UCSD-AML1 (cell line): ENCODE measurements at regions not wholly inside any gene's neighbourhood (a gene's known extent, or its start where the extent isn't known, plus 50 kb on each side); places are given as distances from the start of the nearest gene placed in this dataset.

Experiments used
- DNase-seq: peaks from one replicate; lab custom pipeline; 2025; ENCODE audit not compliant: unreplicated experiment; lab: John Stamatoyannopoulos, UW

DNA sequence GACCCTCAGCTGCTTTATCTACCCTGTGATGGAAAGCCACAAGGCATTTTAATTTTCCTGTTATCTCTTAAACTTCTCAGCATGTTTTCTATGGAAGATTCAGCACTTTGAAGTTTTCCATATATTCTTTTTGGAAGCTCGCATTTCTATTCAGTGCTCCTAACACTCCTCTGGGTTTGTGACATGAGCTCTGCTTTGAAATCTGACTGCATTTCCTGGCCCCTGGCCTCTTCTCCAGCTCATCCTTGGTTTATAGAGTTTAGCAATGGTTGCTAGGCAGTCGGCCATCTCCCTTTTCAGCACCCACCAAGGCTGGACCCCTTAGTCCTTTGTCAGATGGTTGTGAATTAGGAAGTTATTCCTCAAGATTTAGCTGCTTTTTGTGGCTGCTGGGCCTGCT lies 150.6 kb downstream of the KCNA5 start:
- no peak for DNase-seq

DNA sequence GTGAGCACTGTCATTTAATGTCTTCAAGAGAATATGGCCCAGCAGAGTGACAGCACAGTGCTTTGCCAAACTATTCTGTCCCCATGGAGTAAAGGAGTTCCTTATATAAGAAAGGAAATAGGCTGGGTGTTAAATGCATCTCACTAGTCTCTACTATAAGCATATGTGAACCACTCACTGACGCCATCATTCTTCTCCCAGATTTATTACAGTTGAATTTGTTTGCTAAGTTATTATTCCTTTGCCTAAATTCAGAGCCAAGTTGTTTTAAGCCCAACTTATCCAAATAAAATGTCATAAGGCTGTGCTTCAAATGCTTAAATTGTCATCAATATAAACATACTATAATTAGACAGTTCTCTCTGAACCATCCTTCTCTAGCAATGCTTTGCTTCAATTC lies 151.6 kb downstream of the KCNA5 start:
- no peak for DNase-seq

DNA sequence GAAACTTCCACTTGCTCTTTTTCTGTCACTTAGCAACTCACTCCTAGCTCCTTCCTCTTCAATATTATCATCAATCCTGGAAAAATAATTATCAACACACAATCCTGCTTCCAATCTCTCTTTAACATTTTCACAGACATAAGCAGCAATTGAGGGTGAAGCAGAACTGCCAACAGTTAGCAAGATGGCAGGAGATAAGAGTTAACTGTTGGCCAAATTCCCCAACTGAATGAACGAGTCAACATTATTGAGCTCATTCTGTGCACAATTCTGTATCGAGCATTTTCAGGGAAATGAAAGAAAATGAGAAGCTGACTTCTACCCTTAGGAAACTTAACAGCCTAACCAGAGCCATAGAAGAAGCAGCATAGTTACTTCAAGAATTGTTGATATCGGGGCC lies 152.0 kb downstream of the KCNA5 start:
- DNase-seq, result no peak

DNA sequence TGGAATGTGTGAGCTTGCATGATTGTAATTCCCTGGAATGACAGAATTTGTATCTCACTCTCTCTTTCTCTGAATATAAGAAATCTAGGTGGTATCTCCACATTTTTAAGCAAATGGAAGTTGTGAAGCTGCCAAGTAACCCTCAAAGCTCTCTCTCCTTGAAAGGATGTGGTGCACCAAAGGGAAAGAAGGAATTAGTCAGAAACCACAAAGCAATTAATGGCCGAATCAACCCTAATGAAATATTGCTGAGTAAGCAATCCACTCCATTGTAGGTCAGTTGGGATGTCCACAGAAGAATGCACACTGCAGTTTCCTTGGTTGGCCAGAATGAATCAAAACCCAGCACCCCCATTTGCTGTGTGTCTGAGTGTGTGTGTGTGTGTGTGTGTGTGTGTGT lies 153.5 kb downstream of the KCNA5 start:
- no peak for DNase-seq

DNA sequence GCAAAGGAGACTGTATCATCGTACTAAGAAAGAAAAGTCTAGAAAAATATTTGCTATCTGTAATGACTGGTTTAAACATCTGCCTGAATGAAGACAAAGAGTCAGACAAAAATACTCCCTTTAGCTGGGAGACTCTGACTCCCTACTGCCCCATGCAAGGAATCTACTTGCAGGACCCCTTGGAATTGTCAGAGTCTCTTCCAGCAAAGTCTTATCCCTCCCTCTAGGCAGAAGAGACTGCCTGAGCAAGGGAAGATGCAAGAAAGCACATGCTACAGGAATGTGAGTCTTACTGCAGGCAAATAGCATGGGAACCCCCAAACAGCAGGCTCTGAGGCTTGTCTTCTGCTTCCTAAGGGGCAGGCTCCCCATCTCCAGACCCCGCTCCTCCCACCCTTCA lies 154.0 kb downstream of the KCNA5 start:
- no peak for DNase-seq

DNA sequence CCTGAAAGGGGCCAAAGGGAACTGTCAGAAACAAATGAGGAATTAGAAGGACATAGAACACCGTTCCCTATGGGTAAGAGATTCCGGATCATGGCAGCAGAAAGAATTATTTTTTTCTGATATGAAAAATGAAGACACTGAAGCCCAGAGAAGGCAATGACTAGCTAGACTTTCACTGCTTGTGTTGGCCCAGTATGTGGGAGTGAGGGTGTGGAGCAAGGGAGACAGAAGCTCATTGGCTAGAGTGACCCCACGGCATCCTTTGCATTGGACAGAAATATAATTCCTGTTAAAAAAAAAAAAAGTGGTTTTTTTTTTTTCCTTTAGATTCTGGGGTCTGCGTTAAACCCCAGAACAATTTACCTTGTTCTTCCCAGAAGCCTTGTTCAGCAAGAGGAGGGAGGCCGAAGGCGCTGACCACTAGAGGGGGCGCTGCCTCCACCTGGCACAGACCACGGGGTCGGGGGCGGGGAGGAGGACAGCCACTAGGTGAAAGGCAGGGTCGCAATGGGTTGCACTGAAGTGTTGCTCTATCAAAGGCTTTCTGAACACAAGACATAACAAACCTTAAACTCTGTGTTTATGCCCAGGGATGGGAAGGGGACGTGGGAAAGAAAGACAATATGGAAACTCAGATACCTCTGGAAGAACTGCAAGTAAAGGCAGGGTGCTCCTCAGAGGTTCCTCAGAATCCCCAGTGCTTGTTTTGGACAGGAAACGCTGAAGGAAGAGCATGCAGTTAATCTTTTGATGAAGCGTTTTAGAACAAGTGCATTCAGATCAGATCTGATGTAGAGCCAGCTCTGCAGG lies 156.8 kb downstream of the KCNA5 start:
- peak; percentile 43 for DNase-seq

DNA sequence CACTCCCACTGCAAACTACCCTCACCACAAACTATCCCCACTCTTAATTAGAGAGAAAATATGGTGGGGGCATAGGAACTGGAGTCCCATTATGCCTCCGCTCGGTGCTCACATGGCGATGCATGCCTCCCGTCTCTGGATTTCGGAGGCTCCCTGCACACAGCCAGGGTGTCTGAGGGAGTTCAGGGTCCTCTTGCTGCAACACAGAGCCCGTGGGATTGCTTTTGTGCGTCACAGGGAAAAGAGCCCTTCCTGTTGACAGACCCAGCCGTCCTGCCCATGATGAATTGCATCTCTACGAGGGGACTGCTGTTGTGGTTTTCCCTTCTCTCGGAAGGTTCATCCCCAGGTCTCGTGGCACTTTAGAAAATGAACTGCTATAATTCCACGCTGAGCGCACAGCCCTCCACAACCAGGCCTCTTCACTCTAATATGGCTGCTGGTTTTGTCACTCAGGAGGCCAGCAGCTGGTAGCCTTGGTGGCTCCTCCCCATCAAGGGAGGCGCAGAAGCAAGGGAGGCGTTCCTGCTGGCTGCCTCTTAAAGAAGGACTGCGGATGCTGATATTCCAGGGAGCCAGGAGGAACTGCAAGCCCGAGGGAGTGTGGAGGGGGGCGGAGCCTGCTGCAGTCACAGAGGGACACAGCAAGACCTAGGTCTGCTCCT lies 158.0 kb downstream of the KCNA5 start:
- no peak for DNase-seq

DNA sequence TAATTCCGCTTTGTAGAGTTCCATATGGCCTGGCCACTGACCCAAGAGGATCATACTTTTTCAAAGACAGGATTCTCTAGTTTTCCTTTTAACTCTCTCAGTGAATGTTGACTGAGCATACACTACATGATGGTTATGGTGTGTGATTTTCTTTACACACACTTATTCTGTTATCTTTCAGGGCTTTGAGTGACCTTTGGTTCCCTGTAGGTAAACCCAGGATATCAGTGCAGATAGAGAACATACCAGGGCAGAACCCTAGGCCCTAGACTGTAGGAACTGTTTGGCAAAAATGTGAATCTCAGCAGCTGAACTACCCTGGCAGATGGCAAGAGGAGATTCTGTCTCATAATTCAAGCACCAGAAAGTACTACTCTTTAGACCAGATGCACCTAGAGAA lies 159.6 kb downstream of the KCNA5 start:
- no peak for DNase-seq

DNA sequence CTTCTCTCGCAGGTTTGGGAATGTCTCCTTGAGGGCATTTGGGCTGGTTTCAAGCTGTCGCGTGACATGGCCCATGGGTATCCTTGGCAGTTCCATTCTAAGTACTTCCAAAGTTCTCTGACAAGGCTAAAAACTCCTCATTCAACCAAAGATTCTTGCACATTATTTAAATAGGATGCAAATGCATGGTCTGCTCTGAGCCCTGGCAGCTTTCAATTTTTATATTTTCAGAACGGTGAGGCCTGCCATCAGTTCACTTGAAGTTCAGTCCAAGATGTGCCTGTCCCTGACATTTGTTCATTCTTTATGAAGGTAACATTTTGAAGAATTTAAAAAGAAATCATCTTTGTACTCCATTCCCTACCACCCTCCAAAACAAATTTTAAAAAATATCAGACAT lies 160.0 kb downstream of the KCNA5 start:
- DNase-seq, result no peak

DNA sequence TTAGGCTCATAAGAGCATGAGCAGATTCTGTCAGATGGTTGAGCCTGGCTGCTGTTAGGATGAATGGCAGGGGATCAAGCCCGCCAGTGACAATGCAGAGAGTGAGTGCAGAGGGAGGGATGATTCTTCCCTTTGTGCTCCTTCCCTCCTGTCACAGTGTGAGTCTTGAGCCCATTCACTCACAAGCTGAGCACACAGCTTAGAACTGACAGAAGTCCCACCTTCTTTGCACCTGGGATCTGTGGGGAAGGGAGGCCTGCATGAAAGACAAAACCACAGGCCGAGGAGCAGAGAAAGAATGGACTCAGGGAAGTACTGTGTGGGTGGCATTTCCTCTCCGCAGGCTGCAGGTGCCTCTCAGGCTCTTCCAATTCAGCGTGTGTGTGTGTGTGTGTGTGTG lies 160.6 kb downstream of the KCNA5 start:
- no peak for DNase-seq

DNA sequence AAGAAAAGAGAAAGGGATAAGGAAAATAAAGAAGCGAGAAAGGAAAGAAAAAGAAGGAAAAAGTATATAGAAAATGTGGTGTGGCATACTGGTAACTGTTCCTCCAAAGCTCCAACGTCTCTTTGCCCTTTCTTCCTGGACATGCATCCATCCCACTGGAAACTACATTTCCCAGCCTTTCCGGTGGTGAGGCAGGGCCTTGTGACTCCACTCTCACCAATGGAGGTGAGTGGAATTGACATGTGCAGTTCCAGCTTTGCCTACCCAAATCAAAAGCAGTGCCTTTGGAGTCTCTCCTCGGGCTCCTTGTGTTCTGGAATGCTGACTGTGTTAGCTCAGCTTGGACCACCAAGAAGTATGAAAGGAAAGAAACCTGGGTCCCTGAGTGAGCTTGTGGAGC lies 161.2 kb downstream of the KCNA5 start:
- DNase-seq, result no peak

DNA sequence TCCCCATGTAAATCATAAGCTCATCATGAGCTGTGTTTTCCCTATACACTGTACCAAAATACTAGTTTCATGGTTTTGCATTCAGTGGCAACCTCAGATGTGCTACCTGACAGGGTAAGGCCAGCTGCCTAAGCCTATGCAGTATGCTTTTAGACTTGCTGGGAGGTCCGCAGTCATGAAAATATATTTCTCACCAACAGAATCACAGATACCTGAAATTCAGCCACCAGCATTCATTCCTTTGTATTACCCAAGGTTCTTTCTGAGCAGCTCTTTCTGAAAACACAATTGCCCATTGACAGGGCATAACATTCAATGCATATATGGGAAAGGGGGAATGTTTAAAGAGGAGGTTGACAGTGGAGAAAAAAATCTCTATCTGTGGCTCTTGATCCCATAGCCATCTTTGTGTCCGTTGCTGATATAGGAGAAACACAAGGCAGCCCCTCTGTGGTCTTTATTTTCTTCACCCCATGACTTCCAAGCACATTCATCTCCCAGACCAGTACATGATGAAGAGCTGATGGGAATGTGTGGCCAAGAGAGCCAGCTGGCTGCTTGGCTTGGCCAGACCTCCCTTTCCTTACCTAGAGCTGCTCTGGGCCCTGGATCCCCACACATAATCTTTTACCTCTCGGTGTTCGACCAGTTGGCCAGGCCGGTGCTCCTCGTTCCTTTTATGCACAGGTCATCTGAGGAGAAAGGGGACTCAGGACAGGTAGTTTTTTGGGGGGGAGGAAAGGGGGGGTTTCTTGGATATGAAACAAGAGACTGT lies 162.9 kb downstream of the KCNA5 start:
- no peak for DNase-seq

DNA sequence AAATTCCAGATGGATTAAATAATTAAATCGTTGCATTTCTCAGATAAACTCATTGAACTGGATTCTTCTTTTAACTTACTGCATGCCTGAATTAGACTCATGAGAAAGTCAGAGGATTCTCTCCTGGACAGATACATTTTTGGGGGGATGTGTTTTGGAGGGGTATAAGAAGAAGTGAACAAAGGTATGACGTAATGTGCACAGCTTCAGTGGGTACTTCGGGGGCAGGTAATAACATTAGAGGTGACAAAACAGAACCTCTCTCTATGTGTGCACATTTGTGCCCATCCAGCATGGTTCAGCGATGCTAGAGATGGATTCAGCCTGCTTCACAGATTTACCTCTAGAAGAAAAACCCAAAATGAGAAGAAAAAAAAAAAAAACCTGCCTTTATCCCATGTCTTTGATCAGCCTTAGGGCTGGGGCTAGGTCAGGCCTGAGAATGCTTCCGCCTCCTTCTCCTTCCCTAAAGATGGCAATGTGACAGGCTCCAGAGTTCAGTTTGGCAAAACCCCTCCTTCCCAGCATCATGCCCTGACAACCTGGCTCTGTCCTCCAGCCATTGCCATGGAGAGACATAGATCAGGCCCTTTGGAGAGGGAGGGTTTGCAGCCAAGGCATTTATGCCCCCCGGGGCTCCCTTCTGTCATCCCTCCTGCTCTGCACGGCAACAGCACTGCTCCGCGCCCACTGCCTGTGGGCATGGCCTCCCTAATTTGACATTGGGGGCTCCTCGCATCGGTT lies 166.7 kb downstream of the KCNA5 start:
- no peak for DNase-seq

DNA sequence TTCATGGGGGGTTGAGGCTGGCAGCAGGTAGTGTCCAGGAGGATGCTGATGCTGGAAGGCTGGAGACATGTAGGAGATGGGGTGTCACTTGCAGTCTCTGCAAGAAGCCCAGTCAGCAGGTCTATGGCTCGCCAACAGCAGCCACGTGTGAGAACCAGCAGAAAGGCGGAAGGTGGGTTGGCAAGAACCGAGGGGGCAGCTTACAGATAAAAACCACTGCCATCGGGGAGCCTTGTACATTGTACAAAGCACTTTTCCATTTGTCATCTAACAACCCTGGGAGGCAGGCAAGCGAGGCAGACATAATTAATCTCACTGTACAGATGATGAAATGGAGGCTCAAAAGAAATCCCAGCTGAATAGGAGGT lies 167.2 kb downstream of the KCNA5 start:
- DNase-seq, result no peak

DNA sequence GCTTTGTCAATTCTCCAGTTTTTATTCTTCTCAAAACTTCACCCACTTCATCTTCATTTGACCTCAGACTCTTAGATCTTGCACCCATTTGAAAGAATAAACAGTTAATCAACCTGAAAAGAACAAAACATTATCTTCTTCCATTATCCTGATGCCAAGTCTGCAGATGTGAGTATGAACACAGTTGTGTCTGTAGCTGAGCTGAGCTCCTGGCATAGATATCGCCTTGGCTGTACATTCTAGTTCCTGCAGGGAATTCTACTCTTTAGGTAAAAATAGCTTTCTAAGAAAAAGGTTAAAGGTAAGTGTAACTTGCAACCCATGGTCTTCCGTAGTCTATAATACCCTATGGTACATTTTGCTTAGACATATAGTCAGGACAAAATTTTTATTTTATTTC lies 169.7 kb downstream of the KCNA5 start:
- DNase-seq, result no peak

DNA sequence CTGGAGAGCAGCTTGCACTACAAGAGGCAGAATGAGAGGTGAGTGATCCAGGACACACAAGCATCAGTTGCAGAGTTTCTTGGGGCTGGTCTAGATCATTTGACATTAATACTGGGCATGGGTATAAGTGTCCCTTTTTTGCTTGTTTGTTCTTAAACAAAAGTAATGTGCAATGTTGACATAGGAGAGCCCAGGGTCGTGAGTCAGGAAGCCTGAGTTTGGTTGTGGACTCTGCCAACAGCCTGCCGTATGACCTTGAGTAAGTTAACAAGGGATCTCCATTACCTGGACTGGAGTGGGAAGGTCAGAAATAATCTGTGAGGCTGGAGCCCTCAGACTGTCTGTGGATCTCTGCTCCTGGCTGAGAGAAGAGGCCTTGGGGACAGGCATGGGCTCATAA lies 170.3 kb downstream of the KCNA5 start:
- DNase-seq, result no peak

DNA sequence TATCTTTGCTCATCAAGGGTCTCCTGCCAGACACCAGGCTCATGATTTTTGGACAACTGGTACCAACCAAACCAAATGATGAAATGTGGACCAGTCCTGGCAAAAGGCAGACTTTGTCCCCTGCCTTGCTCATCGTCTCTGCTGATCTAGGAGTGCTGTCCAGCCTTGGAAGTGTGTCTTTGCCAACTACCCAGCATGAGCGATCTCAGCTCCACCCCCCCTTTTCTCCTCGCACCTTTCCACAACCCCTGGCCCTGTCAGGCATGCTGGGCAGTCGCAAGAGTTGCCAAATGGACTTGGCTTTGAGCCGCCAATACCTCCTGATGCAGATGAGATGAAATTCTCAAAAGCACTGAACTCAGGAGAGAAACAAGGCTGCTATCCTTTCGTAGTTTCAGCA lies 174.3 kb downstream of the KCNA5 start:
- DNase-seq, result no peak

DNA sequence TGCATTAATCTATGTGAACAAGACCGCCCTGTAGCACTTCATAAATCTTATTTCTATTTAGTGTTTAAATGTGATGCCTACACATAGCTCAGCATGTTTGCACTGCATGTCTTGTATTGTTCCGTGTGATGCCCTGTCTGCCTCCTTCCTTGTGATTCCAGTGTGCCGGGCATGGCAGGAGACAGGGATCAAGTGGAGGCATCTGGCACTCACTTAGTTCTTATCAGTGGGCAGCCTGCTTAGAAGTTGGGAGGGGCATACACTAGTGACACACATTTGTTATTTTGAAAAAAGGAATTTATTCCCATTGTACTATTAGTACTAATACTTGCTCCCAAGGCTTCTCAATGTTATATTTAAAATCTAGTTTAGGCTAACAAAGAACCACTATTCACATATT lies 176.4 kb downstream of the KCNA5 start:
- DNase-seq, result no peak

DNA sequence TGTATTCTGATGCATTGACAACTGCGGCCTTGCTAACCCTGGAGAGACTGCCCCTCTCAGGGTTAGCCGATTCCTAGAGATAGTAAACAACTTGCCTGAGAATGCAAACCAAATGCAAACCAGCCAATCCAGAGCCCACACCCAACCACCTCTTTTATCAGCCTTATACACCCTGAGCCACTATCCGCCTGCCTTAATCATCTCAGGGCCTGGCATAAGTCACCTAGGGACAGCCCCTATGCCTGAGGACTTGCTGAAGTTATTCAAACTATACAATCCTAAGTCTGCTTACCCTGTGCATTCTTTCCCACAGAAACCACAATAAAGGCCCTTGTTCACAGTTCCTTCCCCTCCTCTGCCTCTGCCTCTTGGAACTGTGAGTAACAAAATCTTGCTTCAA lies 177.2 kb downstream of the KCNA5 start:
- no peak for DNase-seq

DNA sequence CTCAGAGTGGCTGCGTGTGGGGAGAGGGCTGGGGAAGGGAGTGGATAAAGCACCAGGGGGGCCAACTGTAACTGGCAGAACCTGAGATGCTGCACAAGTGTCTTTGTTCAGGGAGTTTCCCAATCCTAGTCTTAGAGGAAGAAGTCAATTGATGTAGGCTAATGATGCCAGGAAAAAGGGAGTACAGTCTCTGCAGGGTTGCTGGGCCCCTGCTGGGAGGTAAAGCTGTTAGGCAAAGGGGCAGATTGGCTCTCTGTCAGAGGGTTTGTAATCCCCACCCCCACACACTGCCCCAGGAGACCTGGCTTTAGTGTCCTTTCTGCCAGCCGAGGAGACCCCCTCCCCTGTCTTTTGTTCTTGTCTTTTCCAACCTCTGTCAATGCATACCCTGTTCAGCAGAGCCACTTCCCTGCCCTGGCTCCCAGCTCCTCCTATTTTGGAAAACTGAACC lies 178.4 kb downstream of the KCNA5 start:
- DNase-seq, result no peak

DNA sequence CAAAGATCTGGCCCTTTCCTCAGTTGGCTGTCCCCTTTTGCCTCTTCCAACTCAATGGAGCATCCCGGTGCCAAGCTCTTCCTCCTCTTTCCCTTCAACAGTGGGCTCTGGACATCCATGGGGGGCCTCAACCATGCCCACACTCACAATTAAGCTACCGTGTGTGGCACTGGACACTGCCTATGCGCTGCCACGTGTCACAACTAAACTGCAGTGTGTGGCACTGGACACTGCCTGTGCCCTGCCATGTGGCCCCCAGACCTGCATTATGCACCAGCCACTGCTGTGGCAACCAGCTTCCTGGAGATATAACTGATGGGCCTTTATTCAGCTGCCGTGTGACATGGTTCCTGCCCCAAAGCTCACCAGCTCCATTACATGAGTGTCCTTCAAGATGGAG lies 179.1 kb downstream of the KCNA5 start:
- DNase-seq, result no peak
